Upper lobe of left lung (tissue), 4 donors: ENCODE measurements at regions not wholly inside any gene's neighbourhood (a gene's known extent, or its start where the extent isn't known, plus 50 kb on each side); places are given as distances from the start of the nearest gene placed in this dataset.

Source experiments
- EP300 ChIP-seq, 4 donors: sonication (generic); formaldehyde crosslinking; IDR thresholded peaks; one replicate each; pipeline ENCODE4 v1.5.1; 2017; ENCODE audit warnings: antibody characterized with exemption in 4 of 4, control low read depth in 2 of 4
- POLR2A ChIP-seq, 4 donors: fragments of 450-650 bp; IDR thresholded peaks; one replicate each; pipeline ENCODE4 v1.5.1; 2016 to 2017; ENCODE audit warnings: antibody characterized with exemption in 4 of 4, mild to moderate bottlenecking in 2 of 4
- POLR2AphosphoS5 ChIP-seq, 2 donors: sonication (generic); formaldehyde crosslinking; IDR thresholded peaks; one replicate each; pipeline ENCODE4 v1.5.1; 2017; ENCODE audit warnings: antibody characterized with exemption in 2 of 2
- TF ChIP-seq, protein P1 (sequence below), 6 experiments: fragments of 450-650 bp in 4 of 6; fragments of 200-600 bp in 2 of 6; sonication (generic) in 2 of 6; IDR thresholded peaks; one replicate each; pipeline ENCODE4 v1.5.1; 2016 to 2019; ENCODE audit warnings: antibody characterized with exemption in 6 of 6

DNA sequence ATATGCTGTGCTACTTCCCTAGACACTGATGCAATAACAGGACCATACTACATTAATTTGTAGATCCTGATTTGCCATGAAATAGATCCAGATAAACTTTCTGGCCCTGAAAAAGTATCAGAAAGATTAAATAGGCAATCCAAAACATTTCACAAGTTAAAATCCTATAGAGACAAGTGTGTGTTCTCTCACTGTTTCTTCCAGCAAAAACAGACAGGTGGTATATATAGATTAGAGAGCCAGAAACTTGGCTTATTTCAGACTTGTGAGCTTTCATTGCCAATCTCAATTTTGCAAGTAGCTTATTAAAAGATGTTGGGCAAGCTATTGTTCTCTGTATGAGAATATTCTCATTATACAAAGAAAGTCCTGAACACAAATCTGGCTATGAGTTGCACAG, 289.1 kb upstream of the MANEA start:
- TF ChIP-seq POLR2A (IDR thresholded peaks at IDR 0.05): no peak
- TF ChIP-seq, protein P1, sequence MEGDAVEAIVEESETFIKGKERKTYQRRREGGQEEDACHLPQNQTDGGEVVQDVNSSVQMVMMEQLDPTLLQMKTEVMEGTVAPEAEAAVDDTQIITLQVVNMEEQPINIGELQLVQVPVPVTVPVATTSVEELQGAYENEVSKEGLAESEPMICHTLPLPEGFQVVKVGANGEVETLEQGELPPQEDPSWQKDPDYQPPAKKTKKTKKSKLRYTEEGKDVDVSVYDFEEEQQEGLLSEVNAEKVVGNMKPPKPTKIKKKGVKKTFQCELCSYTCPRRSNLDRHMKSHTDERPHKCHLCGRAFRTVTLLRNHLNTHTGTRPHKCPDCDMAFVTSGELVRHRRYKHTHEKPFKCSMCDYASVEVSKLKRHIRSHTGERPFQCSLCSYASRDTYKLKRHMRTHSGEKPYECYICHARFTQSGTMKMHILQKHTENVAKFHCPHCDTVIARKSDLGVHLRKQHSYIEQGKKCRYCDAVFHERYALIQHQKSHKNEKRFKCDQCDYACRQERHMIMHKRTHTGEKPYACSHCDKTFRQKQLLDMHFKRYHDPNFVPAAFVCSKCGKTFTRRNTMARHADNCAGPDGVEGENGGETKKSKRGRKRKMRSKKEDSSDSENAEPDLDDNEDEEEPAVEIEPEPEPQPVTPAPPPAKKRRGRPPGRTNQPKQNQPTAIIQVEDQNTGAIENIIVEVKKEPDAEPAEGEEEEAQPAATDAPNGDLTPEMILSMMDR (IDR thresholded peaks at IDR 0.05): no peak
- TF ChIP-seq POLR2AphosphoS5 (IDR thresholded peaks at IDR 0.05): no peak
- TF ChIP-seq EP300 (IDR thresholded peaks at IDR 0.05): no peak
